SH-SY5Y (cell line): ENCODE measurements at regions not wholly inside any gene's neighbourhood (a gene's known extent, or its start where the extent isn't known, plus 50 kb on each side); places are given as distances from the start of the nearest gene placed in this dataset.

Source experiments
- GATA2 ChIP-seq: IDR thresholded peaks from 2 replicates; pipeline ENCODE4 v1.6.1; 2011; ENCODE audit warnings: mild to moderate bottlenecking, low read depth, low read length
- GATA3 ChIP-seq: IDR thresholded peaks from 2 replicates; pipeline ENCODE4 v1.6.1; 2011; ENCODE audit warnings: low read depth, mild to moderate bottlenecking, low read length, moderate library complexity

DNA sequence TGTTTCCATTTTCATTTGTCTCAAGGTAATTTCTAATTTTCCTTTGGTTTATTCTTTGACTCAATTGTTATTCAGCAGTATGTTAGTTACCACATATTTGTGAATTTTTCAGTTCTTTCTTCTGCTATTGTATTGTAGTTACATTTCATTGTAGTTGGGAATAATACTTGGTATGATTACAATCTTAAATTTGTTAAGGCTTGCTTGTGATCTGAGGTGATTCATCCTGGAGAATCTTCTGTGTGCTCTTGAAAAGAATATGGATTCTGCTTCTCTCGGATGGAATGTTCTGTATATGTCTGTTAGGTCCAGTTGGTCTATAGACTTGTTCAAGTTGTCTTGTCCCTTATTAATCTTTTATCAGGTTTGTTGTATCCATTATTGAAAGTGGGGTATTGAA lies 63.4 kb upstream of the VEPH1 start:
- TF ChIP-seq GATA2 (no peak), GATA3 (no peak)

DNA sequence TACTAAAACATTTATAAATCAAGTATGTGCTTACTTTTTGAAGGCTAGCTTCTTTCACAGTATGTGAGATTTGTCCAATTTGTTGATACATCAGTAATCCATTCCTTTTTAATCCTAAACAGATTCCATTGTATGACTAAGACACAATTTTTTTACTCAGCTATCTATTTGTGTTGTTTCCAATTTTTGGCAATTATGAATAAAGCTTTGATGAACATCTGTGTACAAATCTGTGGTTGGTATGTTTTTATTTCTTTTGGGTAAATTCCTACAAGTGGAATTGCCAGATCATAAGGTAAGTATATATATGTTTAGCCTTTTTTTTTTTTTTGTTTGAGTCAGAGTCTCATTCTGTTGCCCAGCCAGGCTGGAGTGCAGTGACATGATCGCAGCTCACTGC lies 56.2 kb upstream of the VEPH1 start:
- TF ChIP-seq GATA3: no peak
- no peak for TF ChIP-seq GATA2
